ENCODE measurements at regions not wholly inside any gene's neighbourhood (a gene's known extent, or its start where the extent isn't known, plus 50 kb on each side); places are given as distances from the start of the nearest gene placed in this dataset.

- TF ChIP-seq CTCF (IDR thresholded peaks at IDR 0.05) (no peak), ATF2 (CRISPR knock-in tag; IDR thresholded peaks at IDR 0.05; ENCODE audit: borderline replicate concordance, low read depth) (no peak), ETV6 (CRISPR knock-in tag; IDR thresholded peaks at IDR 0.05) (no peak), NR1H2 (CRISPR knock-in tag; IDR thresholded peaks at IDR 0.05) (no peak), MYBL2 (CRISPR knock-in tag; IDR thresholded peaks at IDR 0.05) (no peak)
Observed at GRCh38 chr1:69148731-69149130, 419.0 kb upstream of the LRRC7 start.

Data from WTC11 (cell line).